Liver (tissue), 8 donors: ENCODE measurements at regions not wholly inside any gene's neighbourhood (a gene's known extent, or its start where the extent isn't known, plus 50 kb on each side); places are given as distances from the start of the nearest gene placed in this dataset.

Experiments used
- DNase-seq: peaks from one replicate; pipeline ENCODE4 v3.0.0-alpha.2; 2017; ENCODE audit warnings: low spot score
- H3K27ac ChIP-seq, 2 donors: one replicate each; pipeline ENCODE4 v1.7.0; 2013; ENCODE audit warnings: inconsistent platforms in 2 of 2, low read length in 2 of 2, control low read depth in 1 of 2, low read depth in 1 of 2, mild to moderate bottlenecking in 1 of 2
- H3K27me3 ChIP-seq, 4 donors: one replicate each; pipeline versions ENCODE4 v1.6.1 to v1.7.0; 2013; ENCODE audit warnings: low read length in 3 of 4, inconsistent platforms in 1 of 4, mild to moderate bottlenecking in 1 of 4, moderate library complexity in 1 of 4; ENCODE audit not compliant: control insufficient read depth in 4 of 4, insufficient read depth in 4 of 4
- H3K36me3 ChIP-seq, 4 donors: one replicate each; pipeline versions ENCODE4 v1.6.1 to v1.7.0; 2013; ENCODE audit warnings: low read length in 3 of 4, mild to moderate bottlenecking in 3 of 4, low read depth in 1 of 4, moderate library complexity in 1 of 4; ENCODE audit not compliant: control insufficient read depth in 4 of 4, insufficient read depth in 3 of 4
- H3K4me1 ChIP-seq, 4 donors: one replicate each; pipeline versions ENCODE4 v1.6.1 to v1.7.0; 2013; ENCODE audit warnings: low read length in 3 of 4, mild to moderate bottlenecking in 3 of 4, moderate library complexity in 1 of 4; ENCODE audit not compliant: control insufficient read depth in 4 of 4, insufficient read depth in 4 of 4
- H3K4me3 ChIP-seq, 3 donors: one replicate each; pipeline versions ENCODE4 v1.6.1 to v1.7.0; 2013; ENCODE audit warnings: low read length in 3 of 3, control low read depth in 1 of 3, low read depth in 1 of 3, mild to moderate bottlenecking in 1 of 3
- H3K9ac ChIP-seq, 2 donors: one replicate each; pipeline ENCODE4 v1.7.0; 2013; ENCODE audit warnings: low read length in 2 of 2, mild to moderate bottlenecking in 2 of 2, moderate library complexity in 2 of 2, control low read depth in 1 of 2, low read depth in 1 of 2
- H3K9me3 ChIP-seq, 4 donors: one replicate each; pipeline versions ENCODE4 v1.6.1 to v1.7.0; 2013; ENCODE audit warnings: low read length in 3 of 4; ENCODE audit not compliant: control insufficient read depth in 4 of 4
- ATF3 ChIP-seq: IDR thresholded peaks from 2 replicates; pipeline ENCODE4 v1.6.1; 2016; ENCODE audit warnings: antibody characterized with exemption
- CTCF ChIP-seq: fragments of 150-350 bp; IDR thresholded peaks from 2 replicates; pipeline ENCODE4 v1.5.1; 2017; ENCODE audit warnings: improper control_type of control experiment, low read depth, low read length; ENCODE audit not compliant: missing input control
- EGR1 ChIP-seq, 2 donors: IDR thresholded peaks; 2 replicates each; pipeline ENCODE4 v1.6.1; 2016 to 2018; ENCODE audit warnings: antibody characterized with exemption in 2 of 2, low read depth in 2 of 2
- FOXA1 ChIP-seq: IDR thresholded peaks from 2 replicates; pipeline ENCODE4 v1.6.1; 2016; ENCODE audit warnings: antibody characterized with exemption
- FOXA2 ChIP-seq: IDR thresholded peaks from 2 replicates; pipeline ENCODE4 v1.6.1; 2016; ENCODE audit warnings: antibody characterized with exemption
- GABPA ChIP-seq, 2 donors: IDR thresholded peaks in 1 of 2; conservative IDR thresholded peaks in 1 of 2; 2 replicates each; pipeline ENCODE4 v1.6.1; 2016; ENCODE audit warnings: antibody characterized with exemption in 2 of 2, mild to moderate bottlenecking in 1 of 2, moderate library complexity in 1 of 2
- HNF4A ChIP-seq, 2 donors: conservative IDR thresholded peaks; 2 replicates each; pipeline ENCODE4 v1.6.1; 2016; ENCODE audit warnings: antibody characterized with exemption in 2 of 2, mild to moderate bottlenecking in 2 of 2
- HNF4G ChIP-seq: IDR thresholded peaks from 2 replicates; pipeline ENCODE4 v1.6.1; 2016; ENCODE audit warnings: antibody characterized with exemption
- JUND ChIP-seq, 2 donors: IDR thresholded peaks; 2 replicates each; pipeline ENCODE4 v1.6.1; 2016; ENCODE audit warnings: antibody characterized with exemption in 2 of 2
- MAX ChIP-seq: IDR thresholded peaks from 2 replicates; pipeline ENCODE4 v1.6.1; 2016; ENCODE audit warnings: antibody characterized with exemption
- NR2F2 ChIP-seq: IDR thresholded peaks from 2 replicates; pipeline ENCODE4 v1.6.1; 2016; ENCODE audit warnings: antibody characterized with exemption
- RAD21 ChIP-seq, 2 donors: IDR thresholded peaks; 2 replicates each; pipeline ENCODE4 v1.6.1; 2016; ENCODE audit warnings: antibody characterized with exemption in 2 of 2, mild to moderate bottlenecking in 2 of 2
- REST ChIP-seq: IDR thresholded peaks from 2 replicates; pipeline ENCODE4 v1.6.1; 2016; ENCODE audit warnings: antibody characterized with exemption, mild to moderate bottlenecking
- RXRA ChIP-seq, 2 donors: IDR thresholded peaks; 2 replicates each; pipeline ENCODE4 v1.6.1; 2017 to 2018; ENCODE audit warnings: antibody characterized with exemption in 2 of 2, mild to moderate bottlenecking in 1 of 2
- SP1 ChIP-seq: IDR thresholded peaks from 2 replicates; pipeline ENCODE4 v1.6.1; 2018; ENCODE audit warnings: antibody characterized with exemption, mild to moderate bottlenecking
- TAF1 ChIP-seq: conservative IDR thresholded peaks from 2 replicates; pipeline ENCODE4 v1.6.1; 2016; ENCODE audit warnings: antibody characterized with exemption, mild to moderate bottlenecking
- YY1 ChIP-seq: IDR thresholded peaks from 2 replicates; pipeline ENCODE4 v1.6.1; 2016; ENCODE audit warnings: antibody characterized with exemption, mild to moderate bottlenecking
- ZBTB33 ChIP-seq: IDR thresholded peaks from 2 replicates; pipeline ENCODE4 v1.6.1; 2016; ENCODE audit warnings: antibody characterized with exemption
- WGBS: extraction: QIAGEN DNeasy Blood & Tissue Kit; methylation state at CpG from one replicate; pipeline ENCODE4 v1.1.7; 2013; 5-methylcytosine and 5-hydroxymethylcytosine counted together
- donor health status: healthy.
- donor health status: healthy.
- donor health status: healthy.
- donor health status: healthy.
- donor health status: healthy.

- H3K4me3 ChIP-seq: no peak overlapping the region
- no peaks in the 10 kb centered on the region for H3K4me1 ChIP-seq
- no peak overlapping the region for H3K9ac ChIP-seq
- TF ChIP-seq ZBTB33: no peak
- no peak for TF ChIP-seq JUND (IDR thresholded peaks at IDR 0.05)
- no peak for TF ChIP-seq FOXA2
- no peak for TF ChIP-seq TAF1
- no peak for TF ChIP-seq SP1
- no peak for TF ChIP-seq MAX
- TF ChIP-seq ATF3: no peak
- TF ChIP-seq HNF4G: no peak
- no peak for TF ChIP-seq HNF4A (conservative IDR thresholded peaks at IDR 0.05)
- H3K36me3 ChIP-seq: no peaks in the 10 kb centered on the region
- H3K27me3 ChIP-seq: no peaks in the 10 kb centered on the region
- H3K27ac ChIP-seq: no peak overlapping the region
- no peak for DNase-seq
- 72% methylated on average over 9 of the region's 9 CpGs for WGBS
- no peaks in the 10 kb centered on the region for H3K9me3 ChIP-seq
Observed at GRCh38 chr3:194941956-194942511, 256.4 kb downstream of the FAM43A start.

- 84% methylated on average over 11 of the region's 11 CpGs for WGBS
- no peak overlapping the region for H3K27ac ChIP-seq
Observed at GRCh38 chr3:194944526-194944925, 258.8 kb downstream of the FAM43A start.

More at GRCh38 chr3:194944526-194944925, 258.8 kb downstream of the FAM43A start:
- H3K9ac ChIP-seq: no peak overlapping the region
- TF ChIP-seq SP1 (no peak), TAF1 (no peak), NR2F2 (no peak), CTCF (no peak), GABPA (IDR thresholded peaks at IDR 0.05 in 1 of 2, conservative IDR thresholded peaks at IDR 0.05 in 1 of 2) (no peak), RAD21 (IDR thresholded peaks at IDR 0.05) (no peak), ZBTB33 (no peak), JUND (IDR thresholded peaks at IDR 0.05) (no peak), YY1 (no peak), RXRA (IDR thresholded peaks at IDR 0.05) (no peak), FOXA1 (no peak), MAX (no peak), ATF3 (no peak), HNF4G (no peak), FOXA2 (no peak), REST (no peak), EGR1 (IDR thresholded peaks at IDR 0.05; ENCODE audit: low read depth in 2 of 2) (no peak), HNF4A (conservative IDR thresholded peaks at IDR 0.05) (no peak)
- no peaks in the 10 kb centered on the region for H3K36me3 ChIP-seq
- peaks cover 0 to 4% (median 0%) of the 10 kb centered on the region in 4 donors for H3K9me3 ChIP-seq
- H3K4me1 ChIP-seq: no peaks in the 10 kb centered on the region
- H3K4me3 ChIP-seq: no peak overlapping the region
- no peak for DNase-seq
- no peaks in the 10 kb centered on the region for H3K27me3 ChIP-seq
